Suprapubic skin (tissue), 3 donors: ENCODE measurements at regions not wholly inside any gene's neighbourhood (a gene's known extent, or its start where the extent isn't known, plus 50 kb on each side); places are given as distances from the start of the nearest gene placed in this dataset.

Experiments
- POLR2A ChIP-seq, 2 donors: fragments of 450-650 bp; IDR thresholded peaks; one replicate each; pipeline ENCODE4 v1.6.1; 2017; ENCODE audit warnings: antibody characterized with exemption in 2 of 2, mild to moderate bottlenecking in 2 of 2, moderate library complexity in 2 of 2
- TF ChIP-seq, protein P1 (sequence below), 2 donors: fragments of 200-600 bp in 1 of 2; fragments of 450-650 bp in 1 of 2; sonication (generic) in 1 of 2; IDR thresholded peaks; one replicate each; pipeline ENCODE4 v1.5.1; 2016 to 2019; ENCODE audit warnings: antibody characterized with exemption in 2 of 2, mild to moderate bottlenecking in 1 of 2, moderate library complexity in 1 of 2

- no peak for TF ChIP-seq POLR2A (IDR thresholded peaks at IDR 0.05)
- TF ChIP-seq, protein P1, sequence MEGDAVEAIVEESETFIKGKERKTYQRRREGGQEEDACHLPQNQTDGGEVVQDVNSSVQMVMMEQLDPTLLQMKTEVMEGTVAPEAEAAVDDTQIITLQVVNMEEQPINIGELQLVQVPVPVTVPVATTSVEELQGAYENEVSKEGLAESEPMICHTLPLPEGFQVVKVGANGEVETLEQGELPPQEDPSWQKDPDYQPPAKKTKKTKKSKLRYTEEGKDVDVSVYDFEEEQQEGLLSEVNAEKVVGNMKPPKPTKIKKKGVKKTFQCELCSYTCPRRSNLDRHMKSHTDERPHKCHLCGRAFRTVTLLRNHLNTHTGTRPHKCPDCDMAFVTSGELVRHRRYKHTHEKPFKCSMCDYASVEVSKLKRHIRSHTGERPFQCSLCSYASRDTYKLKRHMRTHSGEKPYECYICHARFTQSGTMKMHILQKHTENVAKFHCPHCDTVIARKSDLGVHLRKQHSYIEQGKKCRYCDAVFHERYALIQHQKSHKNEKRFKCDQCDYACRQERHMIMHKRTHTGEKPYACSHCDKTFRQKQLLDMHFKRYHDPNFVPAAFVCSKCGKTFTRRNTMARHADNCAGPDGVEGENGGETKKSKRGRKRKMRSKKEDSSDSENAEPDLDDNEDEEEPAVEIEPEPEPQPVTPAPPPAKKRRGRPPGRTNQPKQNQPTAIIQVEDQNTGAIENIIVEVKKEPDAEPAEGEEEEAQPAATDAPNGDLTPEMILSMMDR (IDR thresholded peaks at IDR 0.05) = no peak
Measured at GRCh38 chr7:46741938-46742540, 821.0 kb upstream of the IGFBP3 start.
